ENCODE measurements at regions not wholly inside any gene's neighbourhood (a gene's known extent, or its start where the extent isn't known, plus 50 kb on each side); places are given as distances from the start of the nearest gene placed in this dataset.

GRCh38 chr4:56226579-56226978 is 160.7 kb downstream of the AASDH start:
- ATAC-seq, result no peak
- 43 to 61% methylated on average over 2 of the region's 2 CpGs for WGBS, 2 donors

GRCh38 chr4:56224641-56225040 is 162.7 kb downstream of the AASDH start:
- H3K4me3 ChIP-seq, result no peak overlapping the region
- no peak for DNase-seq
- TF ChIP-seq CTCF (IDR thresholded peaks at IDR 0.05), result no peak
- no peak overlapping the region for H3K27ac ChIP-seq
- H3K9me3 ChIP-seq, result peaks cover 0 to 9% (median 0%) of the 10 kb centered on the region in 11 donors
- no peaks in the 10 kb centered on the region for H3K27me3 ChIP-seq
- H3K4me1 ChIP-seq, result no peaks in the 10 kb centered on the region
- no peak for ATAC-seq
- 93 to 94% methylated on average over 1 of the region's 1 CpG for WGBS, 2 donors
- H3K36me3 ChIP-seq, result no peaks in the 10 kb centered on the region
- intact Hi-C loops (cut with DNase I), result no loop called here

More at GRCh38 chr4:56226579-56226978, 160.7 kb downstream of the AASDH start:
- Histone ChIP-seq H3K27ac (no peak overlapping the region), H3K27me3 (no peaks in the 10 kb centered on the region), H3K4me1 (no peaks in the 10 kb centered on the region), H3K36me3 (no peaks in the 10 kb centered on the region), H3K4me3 (no peak overlapping the region), H3K9me3 (peaks cover 0 to 9% (median 0%) of the 10 kb centered on the region in 11 donors)
- DNase-seq, result no peak
- no peak for TF ChIP-seq CTCF (IDR thresholded peaks at IDR 0.05)
- intact Hi-C loops (cut with DNase I), result no loop called here

- H3K27ac ChIP-seq, result no peak overlapping the region
- no peak for DNase-seq
- TF ChIP-seq CTCF (IDR thresholded peaks at IDR 0.05), result no peak
- H3K4me3 ChIP-seq, result no peak overlapping the region
- H3K9me3 ChIP-seq, result peaks cover 0 to 4% (median 0%) of the 10 kb centered on the region in 11 donors
- ATAC-seq, result no peak
- 96 to 97% methylated on average over 6 of the region's 6 CpGs for WGBS, 2 donors
- intact Hi-C loops (cut with DNase I), result no loop called here
- no peaks in the 10 kb centered on the region for H3K36me3 ChIP-seq
- no peaks in the 10 kb centered on the region for H3K4me1 ChIP-seq
- H3K27me3 ChIP-seq, result no peaks in the 10 kb centered on the region
Measured at GRCh38 chr4:56222514-56222913, 164.8 kb downstream of the AASDH start.

DNA sequence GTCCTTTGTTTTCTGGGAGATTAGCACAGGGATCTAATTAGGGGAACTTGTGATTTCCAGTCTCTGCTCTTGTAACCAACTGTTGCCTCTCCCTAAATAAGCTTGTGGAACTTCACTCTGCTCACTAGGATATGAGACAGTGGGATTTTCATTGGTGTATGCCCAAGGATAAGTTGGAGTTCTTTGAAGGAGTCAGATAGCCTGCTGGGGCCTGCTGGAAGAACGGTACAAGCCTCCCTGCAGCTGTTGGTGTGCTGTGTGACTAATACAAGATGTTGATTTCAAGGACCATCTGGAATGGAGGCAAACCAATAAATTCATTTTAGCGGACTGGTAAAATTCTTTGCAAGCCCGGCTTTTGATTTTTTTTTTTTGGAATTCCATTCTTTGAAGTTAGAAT is 167.0 kb downstream of the AASDH start:
- no peaks in the 10 kb centered on the region for H3K27me3 ChIP-seq
- WGBS, 2 donors, result 79 to 84% methylated on average over 3 of the region's 3 CpGs
- no peaks in the 10 kb centered on the region for H3K4me1 ChIP-seq
- intact Hi-C loops (cut with DNase I), result no loop called here
- no peak for DNase-seq
- no peaks in the 10 kb centered on the region for H3K36me3 ChIP-seq
- H3K4me3 ChIP-seq, result no peak overlapping the region
- H3K9me3 ChIP-seq, result peaks cover 0 to 4% (median 0%) of the 10 kb centered on the region in 11 donors
- H3K27ac ChIP-seq, result no peak overlapping the region
- TF ChIP-seq CTCF (IDR thresholded peaks at IDR 0.05), result no peak
- no peak for ATAC-seq

Data from heart right ventricle (tissue), 16 donors.